HG03280 (cell line): ENCODE measurements at regions not wholly inside any gene's neighbourhood (a gene's known extent, or its start where the extent isn't known, plus 50 kb on each side); places are given as distances from the start of the nearest gene placed in this dataset.

Source experiments
- ATAC-seq: cut with Tn5 transposase; IDR thresholded peaks from one replicate; pipeline ENCODE4 v1.9.1; 2021; ENCODE audit warnings: mild to moderate bottlenecking, moderate library complexity; ENCODE audit not compliant: unreplicated experiment

GRCh38 chr2:120599656-120600055 lies 136.0 kb upstream of the GLI2 start:
- no peak for ATAC-seq

DNA sequence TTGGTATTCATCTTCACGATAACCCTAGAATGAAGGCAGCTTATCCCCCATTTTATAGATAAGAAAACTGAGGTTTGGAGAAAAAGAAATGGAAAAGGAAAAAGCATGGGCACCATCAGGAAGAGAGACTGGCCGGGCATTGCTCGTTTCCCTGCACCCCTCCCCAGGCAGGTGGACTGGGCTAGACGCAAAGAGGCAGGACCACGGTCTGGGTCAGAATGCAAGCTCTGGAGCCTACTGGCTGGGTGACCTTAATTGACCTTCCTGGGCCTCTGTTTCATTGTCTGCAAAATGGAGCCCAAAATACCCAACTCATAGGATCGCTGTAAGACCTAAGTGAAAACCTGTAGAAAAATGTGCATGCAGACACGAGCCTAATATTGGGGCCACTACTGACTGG lies 135.3 kb upstream of the GLI2 start:
- no peak for ATAC-seq

DNA sequence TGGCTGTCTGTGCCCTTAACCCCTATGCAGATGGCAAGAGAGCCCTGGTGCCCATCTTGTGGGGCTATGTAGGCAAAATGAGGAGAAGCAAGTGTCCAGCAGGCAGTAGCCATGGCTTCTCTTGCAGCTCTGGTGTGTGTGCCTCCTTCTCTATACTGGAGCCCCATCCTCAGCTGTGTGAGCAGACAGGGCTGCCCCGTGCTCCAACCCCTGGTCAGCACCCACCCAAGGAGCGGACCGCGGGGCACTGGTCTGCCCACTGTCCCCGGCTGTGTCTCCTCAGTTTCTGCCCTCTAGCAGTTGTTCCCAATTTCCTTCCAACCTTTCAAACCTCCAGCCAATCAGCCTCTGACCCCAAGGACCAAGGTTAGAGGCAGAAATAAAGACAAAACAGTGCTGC lies 134.9 kb upstream of the GLI2 start:
- ATAC-seq, result no peak

DNA sequence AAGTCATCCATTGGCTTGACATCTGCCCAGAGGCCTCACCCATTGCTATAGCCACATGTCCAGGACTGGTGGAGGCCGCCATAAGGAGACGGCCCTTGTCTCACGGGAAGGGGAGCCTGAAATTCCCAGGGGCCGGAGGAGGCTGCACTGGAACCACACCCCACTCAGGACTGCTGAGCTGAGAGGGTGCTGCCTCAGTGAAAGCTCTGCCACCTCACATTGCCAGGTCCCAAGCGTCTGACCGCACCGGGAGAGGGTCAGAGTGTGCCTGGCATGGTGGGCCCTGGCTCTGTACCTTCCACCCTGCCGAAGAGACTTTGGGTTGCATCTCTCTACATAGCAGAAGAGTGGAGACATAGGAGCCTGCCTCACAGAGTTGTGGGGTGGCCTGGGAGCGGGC lies 134.1 kb upstream of the GLI2 start:
- ATAC-seq, result no peak

DNA sequence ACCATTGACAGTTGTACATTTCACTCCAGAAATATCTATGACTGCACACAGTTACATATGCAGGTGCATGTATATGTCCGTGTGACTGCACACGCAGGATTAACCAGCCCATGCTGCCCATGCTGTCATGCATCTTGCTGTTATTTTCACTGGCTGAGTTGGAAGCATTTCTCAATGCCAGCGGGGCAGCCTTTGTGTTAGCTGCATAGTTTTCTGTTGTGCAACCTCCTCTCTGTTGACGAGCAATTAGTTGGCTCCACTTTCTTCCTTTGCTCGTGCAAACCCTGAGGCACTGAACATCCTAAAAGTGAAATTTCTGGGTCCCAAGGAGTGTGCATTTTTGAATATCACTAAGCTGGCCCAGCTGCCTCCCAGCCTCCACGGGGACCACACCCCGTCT lies 133.4 kb upstream of the GLI2 start:
- ATAC-seq, result no peak

DNA sequence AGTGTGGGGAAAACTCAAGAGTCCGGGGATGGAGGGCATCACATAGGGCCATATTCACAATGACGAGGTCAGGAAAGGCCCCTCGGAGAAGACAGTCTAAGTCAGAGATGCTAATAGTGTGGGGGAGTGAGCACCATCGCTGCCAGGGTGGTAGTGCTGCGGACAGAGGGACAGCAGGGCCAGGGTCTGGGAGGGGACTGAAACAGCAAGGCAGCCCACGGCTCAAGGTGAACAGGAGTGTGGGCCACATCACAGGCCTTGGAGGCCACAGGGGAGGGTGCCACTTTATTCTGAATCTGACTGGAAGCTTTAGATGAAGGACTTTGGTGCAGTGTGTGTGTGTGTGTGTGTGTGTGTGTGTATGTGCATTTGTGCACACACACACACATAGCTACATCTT lies 130.9 kb upstream of the GLI2 start:
- no peak for ATAC-seq

- ATAC-seq, result no peak
Observed at GRCh38 chr2:120605231-120605935, 130.3 kb upstream of the GLI2 start.

GRCh38 chr2:120606280-120606679 lies 129.4 kb upstream of the GLI2 start:
- ATAC-seq, result no peak

GRCh38 chr2:120606931-120607330 lies 128.7 kb upstream of the GLI2 start:
- no peak for ATAC-seq

DNA sequence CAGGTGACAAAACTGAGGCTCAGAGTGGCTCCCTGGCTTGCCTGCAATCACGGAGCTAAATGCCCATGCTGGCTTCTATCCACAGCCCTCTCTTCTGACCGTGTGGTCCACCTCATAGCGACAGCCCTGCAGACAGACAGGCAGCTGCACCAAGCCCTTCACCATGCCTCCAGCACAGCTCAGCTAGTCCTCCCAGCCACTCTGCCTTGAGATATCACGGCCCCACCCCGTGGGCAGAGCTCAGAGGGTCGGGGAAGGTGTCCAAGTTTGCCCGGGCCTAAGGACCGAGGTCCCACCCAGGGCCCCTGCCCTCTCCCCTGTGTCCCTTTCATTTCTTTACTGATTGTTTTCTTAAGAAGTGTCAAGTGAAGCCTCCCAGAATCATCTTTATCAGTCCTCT lies 128.2 kb upstream of the GLI2 start:
- no peak for ATAC-seq

DNA sequence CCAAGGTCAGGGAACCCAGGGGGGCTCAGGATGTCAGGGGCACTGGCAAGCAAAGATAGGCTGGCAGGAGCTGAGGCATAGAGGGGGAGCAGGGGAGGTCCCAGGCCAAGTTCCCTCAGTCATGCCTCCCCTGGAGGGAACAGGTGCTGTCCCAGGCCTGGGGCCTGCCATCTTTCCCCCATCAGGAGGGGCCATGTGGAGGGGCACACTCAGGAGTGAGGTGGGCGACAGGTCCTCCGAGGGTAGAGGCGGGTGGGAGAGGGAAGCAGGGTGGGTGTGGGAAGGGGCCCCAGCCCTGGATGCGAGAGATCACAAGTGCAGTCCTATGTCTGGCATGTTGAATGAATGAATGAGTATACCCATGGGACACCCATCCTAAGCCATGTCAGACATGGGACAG lies 127.7 kb upstream of the GLI2 start:
- ATAC-seq, result no peak

GRCh38 chr2:120609826-120610395 lies 125.8 kb upstream of the GLI2 start:
- ATAC-seq, result no peak

- no peak for ATAC-seq
Observed at GRCh38 chr2:120611016-120611415, 124.7 kb upstream of the GLI2 start.

DNA sequence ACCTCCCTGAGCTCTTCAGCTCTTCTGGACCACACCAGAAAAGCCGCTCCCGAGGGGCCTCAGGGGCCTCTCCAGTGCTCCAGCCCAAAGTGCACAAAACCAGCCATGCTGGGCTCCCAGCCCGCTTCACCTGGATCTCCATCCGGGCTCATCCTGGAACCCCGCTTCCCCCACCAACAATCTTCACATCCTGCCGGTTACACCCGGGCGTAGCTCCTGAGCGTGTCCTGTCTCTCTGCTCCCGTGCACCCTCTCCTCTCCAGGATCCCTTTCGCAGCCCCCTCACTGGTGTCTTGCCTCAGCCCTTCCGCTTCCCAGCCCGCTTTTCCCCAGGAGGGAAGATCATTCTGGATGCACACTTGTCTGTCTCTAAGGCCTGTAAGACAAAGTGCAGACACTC lies 123.7 kb upstream of the GLI2 start:
- no peak for ATAC-seq

- no peak for ATAC-seq
Observed at GRCh38 chr2:120612471-120612870, 123.2 kb upstream of the GLI2 start.

- ATAC-seq, result no peak
Observed at GRCh38 chr2:120612931-120613330, 122.7 kb upstream of the GLI2 start.

- ATAC-seq, result no peak
Observed at GRCh38 chr2:120613742-120614571, 121.7 kb upstream of the GLI2 start.

DNA sequence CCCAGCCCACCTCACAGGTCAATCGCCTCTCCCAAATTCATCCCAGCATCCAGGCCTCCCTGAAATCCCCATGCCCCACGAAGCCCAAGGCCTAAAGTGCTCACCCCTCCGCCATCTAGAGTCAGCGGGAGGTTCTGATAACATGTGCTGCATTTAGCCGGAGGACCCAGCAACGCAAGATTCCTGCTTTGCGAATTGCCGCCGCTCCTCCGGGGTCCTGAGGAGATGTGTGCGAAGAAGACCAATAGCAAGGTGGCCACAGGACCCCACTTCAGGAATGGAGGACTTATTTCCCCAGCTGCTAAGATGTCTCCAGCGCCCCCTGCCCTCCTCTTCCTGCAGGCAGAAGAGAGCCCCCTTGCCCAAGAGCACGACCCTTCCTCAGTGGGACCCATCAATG lies 120.8 kb upstream of the GLI2 start:
- ATAC-seq, result no peak

DNA sequence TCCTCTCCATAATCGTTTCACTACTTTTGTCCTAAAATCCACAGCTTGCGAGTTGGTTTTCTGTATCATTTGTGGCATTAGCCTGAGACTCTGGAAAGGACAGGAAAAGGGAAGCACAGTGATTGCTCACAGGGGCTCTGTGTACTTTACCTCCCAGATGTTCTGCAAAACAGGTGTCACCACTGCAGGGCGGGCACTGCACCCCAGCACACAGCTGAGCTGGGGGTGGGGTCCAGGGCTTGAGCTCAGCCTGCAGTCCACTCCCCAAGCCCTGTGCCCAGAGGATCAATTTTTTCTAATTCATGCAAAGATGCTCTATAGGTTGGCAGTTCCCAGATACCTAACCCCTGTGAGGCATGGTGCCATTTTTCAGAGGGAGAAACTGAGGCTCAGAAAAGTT lies 119.4 kb upstream of the GLI2 start:
- ATAC-seq, result no peak

- no peak for ATAC-seq
Observed at GRCh38 chr2:120617055-120617454, 118.6 kb upstream of the GLI2 start.

- no peak for ATAC-seq
Observed at GRCh38 chr2:120618830-120619229, 116.8 kb upstream of the GLI2 start.

DNA sequence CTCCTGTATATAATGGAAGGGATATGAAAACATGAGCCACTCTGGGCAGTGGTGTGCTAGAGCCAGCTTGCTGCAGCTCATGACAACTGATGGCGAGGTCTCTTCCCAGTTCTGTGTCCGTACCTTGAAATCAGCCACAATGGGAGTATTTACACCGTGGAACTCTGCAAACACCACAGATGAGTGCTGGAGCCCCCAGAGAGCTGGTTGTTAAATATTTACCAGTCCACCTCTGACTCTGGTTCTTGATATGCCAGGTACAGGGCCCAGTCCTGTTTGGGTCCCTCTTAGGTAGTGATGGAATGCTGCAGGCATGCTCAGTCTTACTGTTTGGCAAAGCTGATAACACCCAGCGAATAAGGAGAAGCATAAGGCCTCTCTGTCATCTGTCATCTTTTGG lies 116.1 kb upstream of the GLI2 start:
- no peak for ATAC-seq
